Iris pigment epithelial cell (primary cell): ENCODE measurements at regions not wholly inside any gene's neighbourhood (a gene's known extent, or its start where the extent isn't known, plus 50 kb on each side); places are given as distances from the start of the nearest gene placed in this dataset.

Source experiments
- DNase-seq: peaks from one replicate; pipeline ENCODE4 v3.0.0-alpha.2; 2011; ENCODE audit warnings: low read depth

DNA sequence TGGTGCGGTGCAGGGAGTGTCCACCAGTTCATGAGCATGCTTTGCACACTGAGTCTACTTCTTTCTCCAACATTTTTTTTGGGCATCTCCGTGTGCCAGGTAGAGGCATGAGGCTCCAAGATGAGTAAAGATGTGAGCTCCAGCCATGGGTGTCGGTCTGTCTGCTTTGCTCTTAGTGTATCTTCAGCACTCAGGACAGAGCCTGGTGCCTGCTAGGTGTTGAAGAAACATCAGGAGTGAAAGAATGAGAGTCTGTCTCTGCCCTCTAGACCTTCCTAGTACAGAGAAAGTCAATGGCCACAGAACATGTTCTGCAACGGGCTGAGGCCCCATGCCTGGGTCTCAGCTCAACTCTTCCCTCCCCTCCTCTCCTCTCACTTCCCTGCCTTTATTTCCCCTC lies 486.5 kb downstream of the TBC1D22A start:
- no peak for DNase-seq

DNA sequence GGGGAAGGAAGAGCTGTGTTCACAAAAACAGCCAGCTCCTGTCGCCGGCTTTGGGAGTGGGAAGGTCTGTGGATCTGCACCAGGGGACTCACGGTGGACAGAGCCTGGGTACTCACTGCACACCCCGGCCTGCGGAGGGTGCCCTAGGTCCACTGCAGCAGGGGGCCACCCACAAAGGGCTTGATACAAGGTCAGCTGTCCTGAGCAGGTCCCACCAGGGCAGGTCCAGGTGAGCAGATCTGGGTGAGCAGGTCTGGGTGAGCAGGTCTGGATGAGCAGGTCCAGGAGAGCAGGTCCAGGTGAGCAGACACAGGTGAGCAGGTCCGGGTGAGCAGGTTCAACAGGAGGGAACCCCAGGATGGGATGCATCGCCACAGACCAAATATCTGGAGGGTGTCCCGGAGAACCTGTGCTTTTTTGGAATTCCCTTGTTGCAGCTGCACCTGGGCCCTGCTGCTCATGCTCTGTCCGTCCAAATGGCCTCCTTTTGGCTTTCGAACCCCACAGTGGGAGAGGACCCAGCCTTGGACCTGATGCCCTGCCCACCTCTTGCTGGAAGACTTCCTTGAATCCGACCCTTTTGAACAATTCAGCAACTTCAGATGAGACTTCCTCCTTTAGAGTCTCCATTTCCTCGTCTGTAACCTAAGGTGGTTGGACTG lies 485.3 kb downstream of the TBC1D22A start:
- DNase-seq: no peak

GRCh38 chr22:47245786-47246185 lies 483.3 kb downstream of the TBC1D22A start:
- no peak for DNase-seq

GRCh38 chr22:47245286-47245685 lies 482.8 kb downstream of the TBC1D22A start:
- no peak for DNase-seq

- no peak for DNase-seq
Observed at GRCh38 chr22:47240116-47240515, 477.7 kb downstream of the TBC1D22A start.

GRCh38 chr22:47239474-47239860 lies 477.0 kb downstream of the TBC1D22A start:
- DNase-seq: no peak

GRCh38 chr22:47238690-47239473 lies 476.4 kb downstream of the TBC1D22A start:
- no peak for DNase-seq

DNA sequence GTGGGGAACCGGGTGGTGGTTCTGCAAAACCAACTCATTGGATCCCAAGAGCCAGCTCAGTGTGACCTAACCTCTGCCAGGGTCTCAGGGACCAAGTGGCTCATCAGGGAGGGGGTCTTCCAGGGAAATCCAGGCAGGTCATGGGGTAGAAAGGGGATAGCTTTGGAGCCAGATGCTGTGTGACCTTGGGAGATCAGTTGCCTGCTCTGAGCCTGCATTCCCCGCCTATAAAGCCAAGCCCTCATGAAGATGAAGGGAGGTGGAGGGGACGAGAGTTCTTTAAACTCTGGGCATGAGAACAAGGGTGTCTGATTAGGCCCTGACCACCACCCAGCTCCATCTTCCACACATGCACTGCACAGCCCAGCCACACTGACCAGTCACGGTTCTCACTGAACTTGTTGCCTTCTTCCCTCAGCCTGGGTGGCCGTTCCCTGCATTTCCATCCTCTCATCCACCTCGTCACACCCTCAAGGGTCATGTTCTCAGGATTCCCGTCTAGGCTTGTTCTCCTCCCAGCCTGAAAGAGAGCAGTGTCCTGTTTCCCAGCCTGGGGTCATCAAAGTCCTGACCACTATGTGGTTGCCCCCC lies 475.5 kb downstream of the TBC1D22A start:
- DNase-seq: no peak

DNA sequence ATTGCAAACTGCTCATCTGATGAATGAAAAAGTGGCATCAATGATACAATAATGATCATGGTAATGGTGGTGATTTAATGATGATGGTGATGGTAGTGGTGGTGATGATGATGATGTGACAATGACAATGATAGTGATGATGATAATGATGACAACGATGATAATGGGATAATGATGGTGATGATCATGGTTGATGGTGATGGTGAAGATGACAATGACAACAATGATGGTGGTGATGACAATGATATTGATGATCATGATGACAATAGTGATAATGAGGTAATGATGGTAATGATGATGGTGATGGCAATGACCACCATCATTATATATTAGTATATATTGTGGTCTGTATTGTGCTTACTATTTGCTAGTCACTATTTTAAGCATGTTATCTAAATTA lies 474.3 kb downstream of the TBC1D22A start:
- DNase-seq: no peak

DNA sequence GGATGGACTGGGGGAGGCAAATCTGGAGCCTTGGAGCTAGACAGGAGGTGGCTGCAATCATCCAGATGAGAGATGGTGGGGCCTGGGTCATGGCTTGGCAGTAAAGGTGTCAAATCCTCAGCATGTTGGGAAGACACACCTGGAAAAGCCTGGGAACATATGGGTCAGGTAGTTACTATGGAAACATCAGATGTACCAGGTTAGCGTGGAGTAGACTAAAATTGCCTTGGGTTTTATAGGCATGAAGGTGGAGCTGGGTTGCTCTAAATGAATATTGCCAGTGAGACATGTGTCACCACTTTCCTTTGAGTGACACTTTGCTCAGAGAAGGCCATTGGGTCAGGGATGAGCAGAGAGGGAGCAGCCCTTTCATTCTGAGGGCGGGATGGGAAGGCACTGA lies 473.7 kb downstream of the TBC1D22A start:
- DNase-seq: no peak

DNA sequence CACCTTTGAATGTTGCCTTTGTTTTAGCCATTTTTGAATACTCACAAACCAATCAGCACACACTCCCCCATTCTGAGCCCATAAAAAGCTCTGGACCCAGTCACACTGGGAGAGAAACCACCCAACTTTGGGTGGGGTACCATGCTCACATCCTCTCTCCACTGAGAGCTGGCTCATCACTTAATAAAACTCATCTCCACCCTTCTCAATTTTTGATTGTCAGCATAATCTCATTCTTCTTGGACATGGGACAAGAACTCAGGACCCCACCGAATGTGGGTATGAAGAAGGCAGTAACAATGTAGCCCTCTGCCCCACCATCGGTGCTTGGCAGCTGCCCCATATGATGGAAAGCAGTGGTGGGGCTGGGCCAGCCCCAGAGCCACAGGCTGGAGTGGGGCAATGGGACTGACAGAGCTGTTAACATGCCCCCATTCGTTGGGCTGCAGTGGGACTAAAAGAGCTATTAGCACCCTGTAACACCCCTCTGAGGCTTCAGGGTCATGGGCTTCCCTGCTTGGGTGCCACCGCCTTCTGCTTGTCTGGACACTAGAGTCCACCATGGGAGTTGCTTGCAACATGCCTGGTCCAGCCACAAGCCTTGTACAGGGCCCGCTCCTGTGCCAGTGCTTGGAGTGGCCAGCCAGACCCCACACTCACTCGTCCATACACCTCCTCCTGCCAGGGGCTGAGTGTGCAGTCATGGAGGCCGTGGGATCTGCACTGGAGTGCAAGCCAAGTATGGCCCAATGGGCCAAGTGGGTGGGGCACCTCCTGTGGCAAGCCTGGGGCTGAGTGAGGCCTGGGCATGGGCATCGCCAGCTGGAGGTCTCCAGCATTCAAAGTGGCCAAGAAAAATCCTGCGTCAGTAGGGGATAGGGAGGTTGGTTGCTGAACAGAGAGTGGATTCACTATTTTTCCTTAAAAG lies 471.1 kb downstream of the TBC1D22A start:
- no peak for DNase-seq

- no peak for DNase-seq
Observed at GRCh38 chr22:47232753-47233152, 470.3 kb downstream of the TBC1D22A start.

GRCh38 chr22:47232197-47232596 lies 469.7 kb downstream of the TBC1D22A start:
- DNase-seq: no peak

DNA sequence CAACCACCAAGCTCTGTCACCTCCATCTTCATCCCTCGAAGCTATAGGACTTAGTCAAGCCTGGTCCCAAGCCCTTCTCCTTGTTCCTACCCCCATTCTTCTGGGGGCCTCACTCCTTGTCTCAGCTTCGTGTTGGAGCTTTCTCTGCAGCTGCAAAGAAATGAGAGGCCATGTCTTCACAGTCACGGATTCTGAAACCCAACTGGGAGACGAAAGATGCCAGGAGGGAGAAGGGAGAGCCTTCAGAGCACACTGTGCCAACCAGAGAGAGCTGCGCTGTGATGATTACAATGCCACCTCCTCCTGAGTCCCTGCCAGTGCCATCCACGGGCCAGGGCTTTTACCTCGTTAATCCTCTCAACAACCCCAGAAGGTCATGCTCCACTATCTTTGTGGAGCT lies 469.3 kb downstream of the TBC1D22A start:
- no peak for DNase-seq

DNA sequence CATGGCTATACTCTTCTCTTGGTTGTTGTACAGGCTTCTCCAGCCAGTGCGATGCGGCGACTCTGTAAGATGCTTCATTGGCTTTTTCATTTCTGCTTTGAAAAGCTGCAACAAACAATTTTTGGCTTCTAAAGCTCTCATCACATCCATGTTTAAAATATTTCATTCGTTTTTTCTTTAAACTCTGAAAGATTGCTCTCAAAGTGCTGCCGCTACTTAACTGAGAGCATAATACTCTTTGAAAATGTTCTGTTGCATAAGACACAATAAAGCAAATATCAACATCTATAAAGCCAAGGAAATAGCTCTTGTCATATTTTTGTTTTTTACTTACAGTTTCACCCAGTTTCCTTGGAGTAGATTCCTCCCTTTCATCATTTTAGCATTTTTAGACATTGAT lies 468.3 kb downstream of the TBC1D22A start:
- DNase-seq: no peak

- no peak for DNase-seq
Observed at GRCh38 chr22:47230251-47230650, 467.8 kb downstream of the TBC1D22A start.

DNA sequence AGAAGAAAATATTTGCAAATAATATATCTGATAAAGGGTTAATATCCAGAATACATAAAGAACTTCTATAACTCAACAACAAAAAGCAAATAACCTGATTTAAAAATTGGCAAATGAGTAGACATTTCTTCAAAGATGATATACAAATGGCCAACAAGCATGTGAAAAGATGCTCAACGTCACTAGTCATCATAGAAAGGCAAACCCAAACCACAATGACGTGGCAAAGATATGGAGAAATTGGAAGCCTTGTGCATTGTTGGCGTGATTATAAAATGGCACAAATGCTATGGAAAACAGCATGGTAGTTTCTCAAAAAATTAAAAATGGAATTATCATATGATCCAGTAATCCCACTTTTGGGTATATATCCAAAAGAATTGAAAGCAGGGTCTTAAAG lies 466.3 kb downstream of the TBC1D22A start:
- no peak for DNase-seq

GRCh38 chr22:47225931-47226633 lies 463.6 kb downstream of the TBC1D22A start:
- DNase-seq: no peak

GRCh38 chr22:47225080-47225930 lies 462.9 kb downstream of the TBC1D22A start:
- no peak for DNase-seq
